CD14-positive monocyte (primary cell): ENCODE measurements at regions not wholly inside any gene's neighbourhood (a gene's known extent, or its start where the extent isn't known, plus 50 kb on each side); places are given as distances from the start of the nearest gene placed in this dataset.

Experiments
- DNase-seq, 3 donors: peaks; one replicate each; pipeline ENCODE4 v3.0.0-alpha.2; 2011 to 2022
- H2AFZ ChIP-seq: 2 replicates; pipeline ENCODE4 v1.6.0; 2012; ENCODE audit warnings: mild to moderate bottlenecking, low read depth, low read length, inconsistent platforms; ENCODE audit not compliant: insufficient read depth, poor library complexity, severe bottlenecking
- H3K27ac ChIP-seq, 2 donors: 1 replicate in 1 of 2; 2 replicates in 1 of 2; pipeline ENCODE4 v1.5.1; 2012 to 2013; ENCODE audit warnings: low read length in 2 of 2, control low read depth in 1 of 2, inconsistent platforms in 1 of 2, low read depth in 1 of 2, mild to moderate bottlenecking in 1 of 2
- H3K27me3 ChIP-seq, 2 donors: one replicate each; pipeline versions ENCODE4 v1.6.0 to v1.6.1; 2011 to 2013; ENCODE audit warnings: low read length in 2 of 2; ENCODE audit not compliant: control insufficient read depth in 2 of 2, insufficient read depth in 2 of 2
- H3K36me3 ChIP-seq, 2 donors: replicated peaks in 1 of 2; 1 replicate in 1 of 2; 2 replicates in 1 of 2; pipeline versions ENCODE4 v1.5.1 to v1.6.1; 2012 to 2013; ENCODE audit warnings: low read length in 2 of 2, control low read depth in 1 of 2, inconsistent platforms in 1 of 2, mild to moderate bottlenecking in 1 of 2; ENCODE audit not compliant: insufficient read depth in 2 of 2, control insufficient read depth in 1 of 2
- H3K4me1 ChIP-seq, 2 donors: 1 replicate in 1 of 2; 2 replicates in 1 of 2; pipeline versions ENCODE4 v1.5.1 to v1.6.1; 2012 to 2013; ENCODE audit warnings: low read length in 2 of 2, control low read depth in 1 of 2, inconsistent platforms in 1 of 2, mild to moderate bottlenecking in 1 of 2, moderate library complexity in 1 of 2; ENCODE audit not compliant: insufficient read depth in 2 of 2, control insufficient read depth in 1 of 2
- H3K4me2 ChIP-seq: replicated peaks from 2 replicates; pipeline ENCODE3; 2012; ENCODE audit warnings: low read length, moderate library complexity, mild to moderate bottlenecking; ENCODE audit not compliant: poor library complexity, severe bottlenecking; ENCODE audit errors: extremely low read depth
- H3K4me3 ChIP-seq, 3 experiments: fragments of 200-600 bp in 1 of 3; sonication (generic) in 1 of 3; replicated peaks in 1 of 3; 1 replicate in 2 of 3; 2 replicates in 1 of 3; pipeline ENCODE4 v1.5.1; 2011 to 2013; ENCODE audit warnings: low read length in 3 of 3, mild to moderate bottlenecking in 3 of 3, control low read depth in 2 of 3, low read depth in 2 of 3, inconsistent platforms in 1 of 3, moderate library complexity in 1 of 3
- H3K79me2 ChIP-seq: 2 replicates; pipeline ENCODE4 v1.6.0; 2012; ENCODE audit warnings: mild to moderate bottlenecking, control low read depth, inconsistent platforms, low read length, moderate library complexity; ENCODE audit not compliant: insufficient read depth
- H3K9ac ChIP-seq: 2 replicates; pipeline ENCODE4 v1.6.0; 2017; ENCODE audit warnings: low read length, mild to moderate bottlenecking; ENCODE audit not compliant: insufficient read depth, poor library complexity, severe bottlenecking
- H3K9me3 ChIP-seq, 2 donors: replicated peaks in 1 of 2; 1 replicate in 1 of 2; 2 replicates in 1 of 2; pipeline versions ENCODE4 v1.5.1 to v1.6.1; 2012 to 2013; ENCODE audit warnings: low read length in 2 of 2, control low read depth in 1 of 2; ENCODE audit not compliant: control insufficient read depth in 1 of 2, insufficient read depth in 1 of 2
- H4K20me1 ChIP-seq: 2 replicates; pipeline ENCODE4 v1.6.0; 2012; ENCODE audit warnings: mild to moderate bottlenecking, low read length, control low read depth, moderate library complexity; ENCODE audit not compliant: insufficient read depth
- H3K27ac Mint-ChIP-seq, 7 donors: one replicate each; pipeline ENCODE4 v1.8.0; 2020; ENCODE audit warnings: mild to moderate bottlenecking in 7 of 7, mixed read lengths in 7 of 7, moderate library complexity in 6 of 7, inconsistent platforms in 2 of 7
- H3K27me3 Mint-ChIP-seq, 3 donors: one replicate each; pipeline ENCODE4 v1.8.0; 2021 to 2022; ENCODE audit warnings: low read depth in 3 of 3, mild to moderate bottlenecking in 3 of 3, mixed read lengths in 3 of 3, moderate library complexity in 3 of 3, inconsistent platforms in 1 of 3
- H3K36me3 Mint-ChIP-seq, 2 donors: one replicate each; pipeline ENCODE4 v1.8.0; 2020; ENCODE audit warnings: mixed read lengths in 2 of 2, inconsistent platforms in 1 of 2, mild to moderate bottlenecking in 1 of 2
- H3K4me1 Mint-ChIP-seq: one replicate; pipeline ENCODE4 v1.8.0; 2020; ENCODE audit warnings: mild to moderate bottlenecking, mixed read lengths
- H3K4me3 Mint-ChIP-seq, 2 donors: one replicate each; pipeline ENCODE4 v1.8.0; 2020; ENCODE audit warnings: mild to moderate bottlenecking in 2 of 2, mixed read lengths in 2 of 2, moderate library complexity in 1 of 2
- H3K9me3 Mint-ChIP-seq, 7 donors: one replicate each; pipeline ENCODE4 v1.8.0; 2020 to 2022; ENCODE audit warnings: mixed read lengths in 7 of 7, mild to moderate bottlenecking in 6 of 7, moderate library complexity in 6 of 7, inconsistent platforms in 2 of 7
- WGBS: methylation state at CpG from one replicate; pipeline ENCODE4 v1.1.5; 2013; ENCODE audit warnings: missing lambda C conversion rate; ENCODE audit not compliant: insufficient coverage; 5-methylcytosine and 5-hydroxymethylcytosine counted together
- intact Hi-C, 2 donors: fragments of 100-400 bp; cut with micrococcal nuclease; formaldehyde crosslinking; loops; one replicate each; pipeline versions ENCODE4 v1.15.0 to v1.15.1; 2023
- TF ChIP-seq, protein P1 (sequence below): fragments of 200-600 bp; IDR thresholded peaks from one replicate; pipeline ENCODE4 v1.8.0; 2022; ENCODE audit warnings: antibody characterized with exemption, mild to moderate bottlenecking

DNA sequence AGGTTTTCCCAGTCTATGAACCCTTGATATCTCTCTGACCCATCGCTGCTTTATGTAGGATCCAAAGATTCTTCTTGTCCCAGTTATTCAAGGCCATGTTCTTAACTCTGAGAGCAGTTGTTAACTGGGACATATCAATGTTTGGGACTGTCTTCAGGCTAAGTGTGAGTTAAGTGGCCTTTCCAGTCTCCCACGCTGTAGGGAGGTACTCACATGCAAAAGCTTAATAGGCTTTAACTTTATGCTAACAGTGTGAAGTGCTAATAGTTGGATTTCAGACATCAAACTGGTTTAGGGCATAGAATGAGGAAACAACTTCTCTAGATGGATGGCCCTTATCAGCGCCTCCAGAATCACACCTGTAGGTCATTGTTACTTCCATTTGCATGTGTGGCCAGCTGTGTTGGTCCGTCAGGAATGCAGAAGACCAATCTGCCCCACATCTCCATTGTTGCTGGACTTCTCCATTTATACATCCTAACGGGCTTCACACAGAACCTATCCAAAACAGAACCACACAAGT, 104.7 kb upstream of the MBNL2 start:
- H3K4me3 ChIP-seq: no peak overlapping the region
- H3K27ac Mint-ChIP-seq: no peak overlapping the region
- no peak overlapping the region for H3K27ac ChIP-seq

DNA sequence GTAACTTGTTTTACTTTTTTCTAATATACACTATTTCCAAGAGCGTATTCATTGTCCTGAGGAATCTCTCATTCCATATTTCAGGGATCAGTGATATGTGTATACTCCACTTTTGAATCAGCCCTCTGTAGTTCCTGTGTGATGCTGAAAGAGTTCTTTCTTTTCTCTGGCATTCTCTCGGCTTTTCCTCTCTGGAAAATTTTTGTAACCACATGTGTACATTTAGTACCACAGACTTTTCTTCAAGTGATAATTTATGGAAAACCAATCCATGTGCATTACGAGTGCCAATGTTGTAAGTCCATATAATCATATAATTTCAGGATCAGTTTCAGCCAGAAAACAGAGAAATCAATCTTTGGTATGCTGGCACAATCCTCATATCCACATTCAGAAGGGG, 102.2 kb upstream of the MBNL2 start:
- H3K4me1 Mint-ChIP-seq: peaks cover 4% of the 10 kb centered on the region
- H3K36me3 Mint-ChIP-seq: no peaks in the 10 kb centered on the region
- Histone ChIP-seq H3K27me3 (peaks cover 11 to 17% of the 10 kb centered on the region in 2 donors), H2AFZ (no peak overlapping the region), H4K20me1 (no peaks in the 10 kb centered on the region), H3K9ac (no peak overlapping the region), H3K9me3 (no peaks in the 10 kb centered on the region), H3K4me1 (peaks cover under 1% of the 10 kb centered on the region in 2 donors), H3K79me2 (no peaks in the 10 kb centered on the region), H3K36me3 (no peaks in the 10 kb centered on the region), H3K4me3 (no peak overlapping the region), H3K27ac (no peak overlapping the region), H3K4me2 (no peak overlapping the region)
- no peak overlapping the region for H3K27ac Mint-ChIP-seq
- intact Hi-C loops: loop anchor here in 1 of 2 donors (10.0 kb wide), 1 partner anchor 85 kb away; no protein-coding TSS in a partner anchor
- peaks cover 18 to 46% (median 29%) of the 10 kb centered on the region in 3 donors for H3K27me3 Mint-ChIP-seq
- DNase-seq: no peak
- no peaks in the 10 kb centered on the region for H3K9me3 Mint-ChIP-seq
- TF ChIP-seq, protein P1, sequence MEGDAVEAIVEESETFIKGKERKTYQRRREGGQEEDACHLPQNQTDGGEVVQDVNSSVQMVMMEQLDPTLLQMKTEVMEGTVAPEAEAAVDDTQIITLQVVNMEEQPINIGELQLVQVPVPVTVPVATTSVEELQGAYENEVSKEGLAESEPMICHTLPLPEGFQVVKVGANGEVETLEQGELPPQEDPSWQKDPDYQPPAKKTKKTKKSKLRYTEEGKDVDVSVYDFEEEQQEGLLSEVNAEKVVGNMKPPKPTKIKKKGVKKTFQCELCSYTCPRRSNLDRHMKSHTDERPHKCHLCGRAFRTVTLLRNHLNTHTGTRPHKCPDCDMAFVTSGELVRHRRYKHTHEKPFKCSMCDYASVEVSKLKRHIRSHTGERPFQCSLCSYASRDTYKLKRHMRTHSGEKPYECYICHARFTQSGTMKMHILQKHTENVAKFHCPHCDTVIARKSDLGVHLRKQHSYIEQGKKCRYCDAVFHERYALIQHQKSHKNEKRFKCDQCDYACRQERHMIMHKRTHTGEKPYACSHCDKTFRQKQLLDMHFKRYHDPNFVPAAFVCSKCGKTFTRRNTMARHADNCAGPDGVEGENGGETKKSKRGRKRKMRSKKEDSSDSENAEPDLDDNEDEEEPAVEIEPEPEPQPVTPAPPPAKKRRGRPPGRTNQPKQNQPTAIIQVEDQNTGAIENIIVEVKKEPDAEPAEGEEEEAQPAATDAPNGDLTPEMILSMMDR: no peak
- WGBS: no CpG with 5 or more reads among the region's 3 CpGs
- H3K4me3 Mint-ChIP-seq: no peak overlapping the region

More for the DNA sequence above, 104.7 kb upstream of the MBNL2 start:
- intact Hi-C loops: loop anchor here in 1 of 2 donors (10.0 kb wide), 1 partner anchor 87 kb away; no protein-coding TSS in a partner anchor
- Histone ChIP-seq H4K20me1 (no peaks in the 10 kb centered on the region), H3K27me3 (peaks cover 23 to 33% of the 10 kb centered on the region in 2 donors), H3K4me2 (no peak overlapping the region), H3K36me3 (no peaks in the 10 kb centered on the region), H3K9me3 (no peaks in the 10 kb centered on the region), H3K79me2 (no peaks in the 10 kb centered on the region), H2AFZ (no peak overlapping the region), H3K9ac (no peak overlapping the region), H3K4me1 (no peaks in the 10 kb centered on the region)
- no peak for DNase-seq
- TF ChIP-seq, protein P1: no peak
- Mint-ChIP-seq H3K27me3 (peaks cover 37 to 59% (median 43%) of the 10 kb centered on the region in 3 donors), H3K4me1 (no peaks in the 10 kb centered on the region), H3K4me3 (no peak overlapping the region), H3K9me3 (no peaks in the 10 kb centered on the region), H3K36me3 (no peaks in the 10 kb centered on the region)
- WGBS: 91% methylated on average over 3 of the region's 5 CpGs
